ENCODE measurements at regions not wholly inside any gene's neighbourhood (a gene's known extent, or its start where the extent isn't known, plus 50 kb on each side); places are given as distances from the start of the nearest gene placed in this dataset.
"Not testable (repeated sequence)": the region's sequence is repeated elsewhere in the genome, so short reads cannot be mapped to it uniquely, and the experiment has no call there.

DNA sequence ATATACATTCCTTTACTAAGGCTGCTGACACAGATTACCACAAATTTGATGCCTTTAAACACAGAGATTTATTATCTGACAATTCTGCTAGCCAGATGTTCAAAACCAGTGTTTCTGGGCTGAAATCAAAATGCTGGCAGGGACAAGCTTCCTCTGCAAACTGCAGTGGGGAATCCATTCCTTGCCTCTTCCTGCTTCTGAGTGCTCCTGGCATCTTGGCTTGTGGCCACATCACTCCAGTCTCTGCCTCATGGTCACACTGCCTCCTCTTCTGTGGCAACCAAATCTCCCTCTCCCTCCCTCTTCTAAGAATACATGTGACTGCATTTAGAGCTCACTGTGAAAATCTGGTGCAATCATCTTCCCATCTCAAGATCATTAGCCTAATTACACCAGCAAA is 235.7 kb downstream of the TTC8 start:
- DNase-seq (ENCODE audit: low read depth) = no peak

DNA sequence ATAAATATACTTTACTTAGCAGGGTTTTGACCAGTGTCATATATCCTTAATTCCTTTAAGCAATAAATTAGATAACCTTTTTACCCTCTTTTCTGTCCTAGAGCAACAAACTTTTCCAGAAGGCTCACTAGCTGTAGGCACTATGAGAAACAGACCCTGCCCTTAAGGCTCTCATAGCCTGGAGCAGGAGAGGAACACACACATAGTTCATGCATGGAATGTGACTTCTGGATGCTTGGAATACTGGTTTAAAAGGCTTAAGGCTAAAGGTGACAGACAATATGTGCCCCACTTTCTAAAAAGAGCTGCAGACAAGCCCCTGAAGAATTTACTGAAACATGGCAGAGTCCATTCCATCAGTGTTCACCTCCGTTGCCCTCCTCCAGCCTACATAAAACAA is 237.2 kb downstream of the TTC8 start:
- DNase-seq (ENCODE audit: low read depth) = no peak

DNA sequence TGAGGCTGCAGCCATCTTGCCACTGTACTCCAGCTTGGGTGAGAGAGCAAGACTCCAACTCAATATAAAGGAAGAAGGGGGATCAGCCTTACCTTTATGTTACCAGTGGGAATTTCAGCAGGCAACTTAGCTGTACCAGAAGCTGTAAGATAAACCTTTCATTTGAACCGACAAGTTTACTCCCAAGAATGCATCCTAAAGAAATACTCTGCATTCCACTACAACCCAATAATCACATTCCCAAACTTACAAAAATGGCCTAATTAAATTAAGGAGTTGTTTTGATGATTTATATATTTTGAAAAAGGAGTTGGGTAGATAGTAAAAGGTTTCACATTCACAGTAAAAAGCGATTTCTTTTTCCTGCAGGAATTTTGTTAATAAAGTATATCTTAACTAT is 241.4 kb downstream of the TTC8 start:
- no peak for DNase-seq (ENCODE audit: low read depth)

DNA sequence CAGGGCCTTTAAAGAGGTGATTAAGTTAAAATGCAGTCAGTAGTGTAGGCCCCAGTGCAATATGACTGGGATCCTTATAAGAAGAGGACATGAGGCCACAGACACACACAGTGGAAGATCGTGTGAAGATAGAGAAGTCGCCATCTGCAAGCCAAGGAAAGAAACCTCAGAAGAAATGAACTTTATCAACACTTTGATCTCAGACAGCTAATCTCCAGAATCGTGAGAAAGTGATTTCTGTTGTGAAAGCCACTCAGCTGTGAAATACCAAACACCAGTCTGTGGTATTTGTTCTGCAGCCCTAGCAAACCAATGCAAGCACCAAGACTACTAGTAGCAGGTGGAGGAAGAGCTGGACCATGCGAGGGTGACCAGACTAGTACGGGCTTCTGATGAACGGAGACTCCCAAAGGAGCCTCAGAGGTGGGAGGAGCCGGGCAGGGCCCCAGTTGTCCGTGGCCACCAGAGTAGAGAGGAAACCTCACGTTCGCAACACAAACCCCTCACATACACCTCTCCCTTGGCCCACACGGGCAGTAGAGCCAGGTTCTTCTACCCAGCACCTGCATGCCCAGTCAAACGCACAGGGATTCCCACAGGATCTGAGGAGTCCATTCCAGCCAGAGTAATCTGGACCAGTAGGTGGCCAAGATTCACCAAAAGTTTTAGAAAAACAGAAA is 243.0 kb downstream of the TTC8 start:
- no peak for DNase-seq (ENCODE audit: low read depth)

DNA sequence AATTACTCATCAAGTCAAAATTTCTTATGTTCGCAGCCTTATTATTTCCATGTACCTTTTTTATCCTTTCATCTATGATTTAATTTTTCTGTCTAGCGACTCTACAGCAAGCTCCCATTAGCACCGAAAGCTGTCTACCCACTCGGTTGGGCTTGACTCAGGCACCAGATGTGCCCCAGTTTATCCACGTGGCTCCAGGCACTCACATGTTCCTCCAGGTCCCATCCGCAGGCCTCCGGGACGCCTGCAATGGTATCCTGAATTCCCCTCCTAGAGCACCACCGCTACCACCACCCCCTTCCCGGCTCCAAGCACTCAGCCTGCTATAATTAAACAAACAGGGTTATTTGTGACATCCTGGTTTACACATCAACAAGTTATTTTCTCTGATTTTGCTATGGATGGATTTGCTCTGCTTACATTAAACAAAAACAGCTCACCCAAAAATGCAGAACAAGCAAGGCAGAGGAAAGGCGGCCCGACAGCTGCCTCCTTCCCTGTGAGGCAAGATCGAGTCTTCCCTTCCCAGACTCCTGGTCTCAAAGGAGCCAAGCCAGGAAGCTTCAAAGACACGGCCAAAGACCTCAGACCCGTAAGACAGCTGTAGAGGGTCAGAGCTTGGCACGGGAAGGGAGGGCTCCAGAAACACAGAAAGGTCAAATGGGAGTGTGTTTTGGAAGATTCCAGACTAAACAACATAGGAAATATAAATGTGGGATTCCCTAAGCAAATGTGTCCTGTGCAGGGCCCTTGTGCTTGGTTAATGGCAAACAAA is 253.8 kb downstream of the TTC8 start:
- DNase-seq (ENCODE audit: low read depth) = no peak

DNA sequence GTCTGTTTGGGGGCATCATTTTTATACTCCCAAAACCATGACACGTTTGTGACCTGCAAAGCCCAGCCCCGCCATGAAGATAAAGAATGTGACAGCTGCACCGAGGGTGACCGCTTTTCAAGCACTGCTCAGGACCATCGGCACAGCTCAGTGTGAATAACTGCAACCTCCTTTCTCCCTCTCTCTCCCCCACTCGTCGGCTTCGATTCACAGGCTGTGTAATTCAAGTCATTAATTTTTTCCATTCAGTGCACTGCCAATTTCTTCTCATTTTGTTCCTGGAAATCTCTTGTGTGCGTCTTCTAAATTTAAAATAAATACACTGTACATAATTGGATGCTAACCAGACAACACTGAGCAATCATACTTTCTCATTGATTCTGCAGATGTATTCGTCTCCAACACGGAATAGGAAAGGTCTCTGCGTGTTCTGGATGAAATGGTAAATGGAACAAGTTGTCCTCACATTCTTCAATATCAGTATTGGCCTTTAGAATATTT is 260.8 kb downstream of the TTC8 start:
- peak; percentile 9 for DNase-seq (ENCODE audit: low read depth)

DNA sequence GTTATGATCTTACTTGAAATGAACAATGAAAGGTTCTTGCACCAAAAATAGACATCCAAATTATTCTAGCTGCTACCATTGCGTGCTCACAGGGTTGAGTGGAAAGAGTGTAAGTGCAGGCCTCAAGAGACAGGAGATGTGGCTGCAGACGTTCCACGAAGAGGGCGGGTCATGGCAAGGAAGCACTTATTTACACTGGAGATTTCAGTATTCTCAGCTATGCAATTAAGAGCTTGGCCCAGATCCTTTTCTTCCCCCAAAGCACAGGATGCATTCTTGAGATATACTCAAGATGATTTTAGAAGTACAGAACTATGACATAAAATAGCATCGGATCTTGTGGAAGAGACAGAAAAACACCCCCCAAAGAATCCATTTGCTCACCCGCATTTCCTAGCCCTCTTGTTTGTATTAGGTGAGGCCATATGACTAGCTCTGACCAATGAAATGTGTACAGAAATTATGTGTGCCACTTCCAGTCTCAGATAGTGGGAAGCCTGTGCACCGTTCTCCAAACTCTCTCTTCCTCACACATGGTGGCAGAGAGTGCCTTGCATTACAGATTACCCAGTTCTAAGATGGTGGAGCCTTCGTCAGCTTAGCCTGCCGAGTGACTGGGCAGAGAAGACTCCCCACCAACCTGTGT is 261.4 kb downstream of the TTC8 start:
- no peak for DNase-seq (ENCODE audit: low read depth)

DNA sequence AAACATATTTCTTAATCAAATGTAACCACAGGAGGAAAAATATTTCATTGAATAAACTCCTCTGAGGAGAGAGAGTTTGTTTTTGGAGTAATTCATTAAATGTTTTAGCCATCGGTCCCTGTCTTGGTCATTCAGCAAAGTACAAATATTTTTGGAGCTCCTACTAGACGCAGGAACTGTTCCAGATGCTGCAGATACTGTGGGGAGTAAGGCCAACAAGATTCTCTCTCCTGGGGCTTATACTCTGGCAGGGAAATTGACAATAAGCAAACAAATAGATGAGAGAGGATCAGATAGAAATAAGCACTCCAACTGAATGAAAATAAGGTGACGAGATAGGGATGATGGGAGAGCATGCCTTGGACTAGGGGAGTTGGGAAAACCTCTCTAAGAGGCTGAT is 264.1 kb downstream of the TTC8 start:
- DNase-seq (ENCODE audit: low read depth) = no peak

DNA sequence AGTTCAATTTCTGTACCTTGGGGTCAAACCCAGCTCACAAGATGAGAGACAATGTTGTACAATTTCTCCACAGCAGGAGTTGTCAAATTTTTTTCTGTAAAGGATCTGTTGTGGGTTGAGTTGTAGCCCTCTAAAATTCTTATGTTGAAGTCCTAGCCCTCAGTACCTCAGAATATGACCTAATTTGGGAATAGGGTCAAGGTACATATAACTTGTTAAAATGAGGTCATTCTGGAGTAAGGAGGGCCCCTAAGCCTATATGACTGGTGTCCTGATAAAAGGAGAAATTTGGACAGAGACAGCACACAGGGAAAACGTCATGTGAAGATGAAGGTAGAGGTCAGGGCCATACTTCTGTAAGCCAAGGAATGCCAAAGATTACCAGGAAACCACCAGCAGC is 264.9 kb downstream of the TTC8 start:
- DNase-seq (ENCODE audit: low read depth) = no peak

DNA sequence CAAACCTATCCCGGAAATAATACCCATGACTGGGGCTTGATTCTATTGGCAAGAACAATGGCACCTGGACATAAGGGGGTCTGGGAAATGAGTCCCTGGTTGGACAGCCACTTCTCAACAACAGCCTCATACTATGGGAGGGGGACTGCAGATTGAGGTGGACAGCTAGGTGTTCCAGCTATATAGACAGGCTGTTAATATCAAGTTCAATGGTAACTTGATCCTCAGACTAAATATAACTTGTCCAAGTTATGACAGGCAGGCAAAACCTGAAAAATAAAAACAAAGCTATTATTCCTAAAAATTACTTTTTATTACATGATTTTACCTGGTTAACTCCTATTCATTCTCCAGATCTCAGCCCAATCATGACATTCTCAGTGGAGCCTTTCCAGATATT is 267.3 kb downstream of the TTC8 start:
- DNase-seq (ENCODE audit: low read depth) = no peak

DNA sequence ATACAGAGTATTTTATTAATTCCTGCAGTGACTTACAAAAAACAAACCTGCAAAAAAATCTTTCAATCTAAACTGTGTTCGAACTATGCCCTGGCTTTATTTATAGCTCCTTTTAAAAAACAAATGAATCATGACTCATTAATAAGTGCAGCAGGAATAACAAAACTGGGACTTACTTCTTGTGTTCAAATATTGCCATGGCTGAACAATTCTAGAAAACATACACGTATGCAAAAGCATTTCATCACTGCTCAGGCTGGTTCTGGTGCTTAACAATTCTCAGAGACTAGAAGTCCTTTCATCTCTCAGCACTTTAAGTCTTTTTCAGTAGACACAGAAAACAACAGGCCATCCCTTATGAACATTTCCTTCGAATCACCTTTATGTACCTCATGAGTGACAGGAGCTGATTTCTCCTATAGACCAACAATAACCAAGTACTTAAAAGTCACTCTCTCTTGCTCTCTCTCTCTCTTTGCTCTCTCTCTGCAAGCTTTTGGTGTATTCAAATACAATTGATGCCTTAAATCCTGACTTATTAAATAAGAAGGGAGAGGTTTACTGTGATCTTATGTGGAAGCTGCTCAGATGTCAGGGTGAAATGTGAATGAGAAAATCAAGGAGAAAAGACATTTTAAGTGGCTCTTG is 268.8 kb downstream of the TTC8 start:
- DNase-seq (ENCODE audit: low read depth) = no peak

DNA sequence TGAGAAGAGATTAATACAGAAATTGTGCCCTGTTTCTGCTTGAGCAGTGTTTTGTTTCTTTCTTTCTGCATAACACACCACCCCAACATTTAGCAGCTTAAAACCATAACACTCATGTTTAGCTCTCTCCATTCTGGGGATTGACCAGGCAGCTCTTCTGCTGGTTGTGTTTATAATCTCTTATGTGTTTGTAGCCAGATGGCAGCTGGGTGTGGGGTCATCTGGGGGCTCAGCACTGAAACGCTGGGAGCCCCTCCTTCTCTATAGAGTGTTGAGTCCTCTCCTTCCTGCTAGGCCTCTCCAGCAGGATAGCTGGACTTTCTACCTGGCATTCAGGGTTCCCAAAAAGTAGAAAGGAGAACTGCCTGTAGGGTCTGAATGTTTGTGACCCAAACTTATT is 270.6 kb downstream of the TTC8 start:
- DNase-seq (ENCODE audit: low read depth) = no peak

DNA sequence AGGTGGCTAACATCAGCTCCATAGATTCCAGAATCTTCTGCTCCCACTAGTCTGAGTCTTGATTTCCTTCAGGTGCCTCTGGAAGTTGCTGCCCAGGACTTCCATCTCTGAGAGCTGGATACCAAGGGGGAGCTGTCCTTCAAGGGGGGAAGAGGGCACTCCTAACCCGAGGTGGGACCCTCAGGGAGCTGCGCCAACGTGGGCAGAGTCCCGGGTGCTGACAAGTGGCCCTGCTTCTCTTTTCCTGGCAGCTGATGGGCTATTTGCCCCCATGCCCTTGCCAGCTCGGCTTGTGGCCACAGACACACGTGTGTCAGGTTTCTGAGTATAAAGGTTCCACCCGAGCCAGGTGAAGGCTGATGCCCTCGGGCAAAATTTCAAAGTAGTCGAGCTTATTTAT is 272.5 kb downstream of the TTC8 start:
- no peak for DNase-seq (ENCODE audit: low read depth)

DNA sequence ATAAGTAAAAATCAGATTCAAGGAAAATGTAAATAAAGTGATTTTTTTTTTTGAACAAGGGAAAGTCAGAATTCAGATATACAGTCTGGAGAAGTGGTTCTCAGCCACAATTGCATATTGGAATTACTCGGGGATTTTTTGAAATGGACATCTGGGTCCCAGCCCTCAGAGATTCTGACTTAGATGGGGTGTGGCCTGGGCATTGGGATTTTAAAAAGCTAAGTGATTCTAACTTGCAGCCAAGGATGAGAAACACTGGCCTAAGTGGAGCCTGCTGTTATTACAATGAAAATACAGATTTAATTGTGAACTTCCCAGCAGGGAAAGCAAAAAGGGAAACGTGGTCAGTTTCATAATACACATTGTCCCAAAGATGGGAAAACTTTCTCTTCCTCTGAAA is 273.8 kb downstream of the TTC8 start:
- DNase-seq (ENCODE audit: low read depth) = no peak

DNA sequence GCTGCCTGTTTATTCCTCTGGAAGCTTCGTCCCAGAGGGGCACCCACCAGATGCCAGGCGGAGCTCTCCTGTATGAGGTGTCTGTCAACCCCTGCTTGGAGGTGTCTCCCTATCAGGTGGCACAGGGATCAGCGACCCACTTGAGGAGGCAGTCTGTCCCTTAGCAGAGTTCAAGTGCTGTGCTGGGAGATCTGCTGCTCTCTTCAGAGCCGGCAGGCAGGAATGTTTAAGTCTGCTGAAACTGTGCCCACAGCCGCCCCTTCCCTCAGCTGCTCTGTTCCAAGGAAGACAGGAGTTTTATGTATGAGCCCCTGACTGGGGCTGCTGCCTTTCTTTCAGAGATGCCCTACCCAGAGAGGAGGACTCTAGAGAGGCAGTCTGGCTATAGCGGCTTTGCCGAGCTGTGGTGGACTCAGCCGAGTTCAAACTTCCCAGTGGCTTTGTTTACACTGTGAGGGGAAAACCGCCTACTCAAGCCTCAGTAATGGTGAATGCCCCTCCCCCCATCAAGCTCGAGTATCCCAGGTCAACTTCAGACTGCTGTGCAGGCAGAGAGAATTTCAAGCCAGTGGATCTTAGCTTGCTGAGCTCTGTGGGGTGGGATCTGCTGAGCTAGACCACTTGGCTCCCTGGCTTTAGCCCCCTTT is 279.8 kb downstream of the TTC8 start:
- not testable (repeated sequence) for DNase-seq (ENCODE audit: low read depth)

DNA sequence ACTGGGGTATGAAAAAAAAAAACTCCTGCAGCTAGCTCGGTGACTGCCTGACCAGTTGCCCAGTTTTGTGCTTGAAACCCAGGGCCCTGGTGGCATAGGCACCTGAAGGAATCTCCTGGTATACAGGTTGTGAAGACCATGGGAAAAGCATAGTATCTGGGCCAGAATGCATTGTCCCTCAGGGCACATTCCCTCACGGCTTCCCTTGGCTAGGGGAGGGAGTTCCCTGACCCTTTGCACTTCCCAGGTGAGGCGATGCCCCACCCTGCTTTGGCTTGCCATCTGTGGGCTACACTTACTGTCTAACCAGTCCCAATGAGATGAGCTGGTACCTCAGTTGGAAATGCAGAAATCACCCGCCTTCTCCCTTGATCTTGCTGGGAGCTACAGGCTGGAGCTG is 280.4 kb downstream of the TTC8 start:
- DNase-seq (ENCODE audit: low read depth) = not testable (repeated sequence)
